SJCRH30 (cell line): ENCODE measurements at regions not wholly inside any gene's neighbourhood (a gene's known extent, or its start where the extent isn't known, plus 50 kb on each side); places are given as distances from the start of the nearest gene placed in this dataset.
A peak's percentile ranks its signal among the peaks of the same experiment; 100 is the strongest.

Experiments
- DNase-seq, 2 experiments: peaks; one replicate each; pipeline ENCODE4 v3.0.0-alpha.2; 2015 to 2020
- H3K27ac ChIP-seq: fragments of 250-450 bp; sonication (Bioruptor Pico); 2 replicates; pipeline ENCODE4 v1.5.1; 2020; ENCODE audit warnings: mild to moderate bottlenecking, moderate library complexity
- H3K27me3 ChIP-seq: fragments of 250-450 bp; sonication (Bioruptor Pico); 2 replicates; pipeline ENCODE4 v1.5.1; 2020; ENCODE audit warnings: mild to moderate bottlenecking, moderate library complexity
- H3K36me3 ChIP-seq: fragments of 250-450 bp; sonication (Bioruptor Pico); 2 replicates; pipeline ENCODE4 v1.5.1; 2020; ENCODE audit warnings: mild to moderate bottlenecking, moderate library complexity
- H3K4me1 ChIP-seq: fragments of 250-450 bp; sonication (Bioruptor Pico); 2 replicates; pipeline ENCODE4 v1.5.1; 2020; ENCODE audit warnings: mild to moderate bottlenecking, moderate library complexity
- H3K4me3 ChIP-seq: fragments of 250-450 bp; sonication (Bioruptor Pico); 2 replicates; pipeline ENCODE4 v1.5.1; 2020; ENCODE audit warnings: mild to moderate bottlenecking, moderate library complexity
- H3K9me3 ChIP-seq: fragments of 250-450 bp; sonication (Bioruptor Pico); replicated peaks from 2 replicates; pipeline ENCODE4 v1.5.1; 2020; ENCODE audit warnings: mild to moderate bottlenecking, moderate library complexity

DNA sequence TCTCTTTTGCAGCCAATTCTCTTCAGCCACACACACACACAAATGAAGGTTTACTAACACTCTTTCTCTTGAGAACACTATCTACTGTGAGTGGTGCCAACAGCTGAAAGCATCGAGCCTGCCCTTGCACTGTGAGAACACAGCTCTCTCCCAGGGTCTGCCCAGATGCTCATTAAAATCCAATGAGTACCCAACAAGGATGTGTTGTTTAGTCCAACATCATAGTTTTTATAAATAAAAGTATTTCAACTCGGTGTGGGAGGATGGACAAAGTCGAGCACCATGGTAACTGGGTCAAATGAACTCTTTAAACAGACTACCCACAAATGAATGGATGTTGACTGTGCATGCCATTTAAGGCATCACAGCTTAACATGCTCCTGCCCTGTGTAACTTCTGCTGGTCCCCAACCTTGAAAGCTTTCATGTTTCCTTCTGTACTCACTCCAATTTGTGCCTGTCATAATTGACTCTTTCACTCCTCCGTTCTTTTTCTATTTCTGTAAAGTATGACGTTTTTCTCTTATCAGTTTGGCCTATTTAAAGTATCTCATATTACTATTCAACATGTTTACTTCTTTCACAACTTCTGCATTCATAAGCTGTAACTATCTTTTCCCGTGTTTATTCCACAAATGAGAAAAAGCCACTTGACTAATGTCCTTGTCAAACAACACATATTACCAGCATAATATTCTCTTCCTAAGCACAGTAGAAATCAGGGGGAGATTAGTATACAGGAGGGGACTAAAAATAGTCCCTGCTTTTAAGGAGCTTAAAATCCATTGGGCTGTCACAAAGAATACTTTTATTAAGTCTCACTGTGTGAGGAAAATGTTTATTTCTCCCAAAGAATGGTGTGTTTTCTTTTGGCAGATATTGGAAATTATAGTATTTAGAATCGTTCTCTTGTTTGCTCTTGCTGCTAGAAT, 215.4 kb downstream of the RFPL4B start:
- DNase-seq = peak; percentile 66 to 80
- Histone ChIP-seq H3K27ac (peak overlapping the region; percentile 85), H3K36me3 (no peaks in the 10 kb centered on the region), H3K9me3 (no peaks in the 10 kb centered on the region), H3K4me1 (peaks cover 30% of the 10 kb centered on the region), H3K4me3 (no peak overlapping the region; the same call in 1 of the 2 replicates), H3K27me3 (no peaks in the 10 kb centered on the region)

DNA sequence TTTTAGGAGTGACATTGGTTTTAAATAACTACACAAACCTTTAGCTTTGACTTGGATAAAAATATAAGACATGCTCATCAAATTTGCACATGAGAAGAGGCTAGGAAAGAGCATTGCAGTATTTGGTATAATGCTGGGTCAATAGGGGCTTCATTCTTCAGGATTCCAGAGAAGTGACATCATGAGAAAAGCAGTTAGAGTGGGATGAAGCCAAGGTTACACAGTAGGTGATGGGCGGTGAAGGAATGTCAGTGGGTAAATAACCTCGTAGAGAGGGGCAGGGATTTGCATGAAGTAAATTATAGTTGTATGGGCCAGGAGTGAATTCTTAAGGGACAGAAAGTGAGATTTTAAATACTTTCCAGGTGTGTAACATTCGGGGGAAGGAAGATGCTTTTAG, 216.2 kb downstream of the RFPL4B start:
- no peaks in the 10 kb centered on the region for H3K27me3 ChIP-seq
- peaks cover 30% of the 10 kb centered on the region for H3K4me1 ChIP-seq
- peak; percentile 70 to 83 for DNase-seq
- H3K4me3 ChIP-seq = no peak overlapping the region; the same call in 1 of the 2 replicates
- no peaks in the 10 kb centered on the region for H3K9me3 ChIP-seq
- peak overlapping the region; percentile 85 for H3K27ac ChIP-seq
- no peaks in the 10 kb centered on the region for H3K36me3 ChIP-seq

DNA sequence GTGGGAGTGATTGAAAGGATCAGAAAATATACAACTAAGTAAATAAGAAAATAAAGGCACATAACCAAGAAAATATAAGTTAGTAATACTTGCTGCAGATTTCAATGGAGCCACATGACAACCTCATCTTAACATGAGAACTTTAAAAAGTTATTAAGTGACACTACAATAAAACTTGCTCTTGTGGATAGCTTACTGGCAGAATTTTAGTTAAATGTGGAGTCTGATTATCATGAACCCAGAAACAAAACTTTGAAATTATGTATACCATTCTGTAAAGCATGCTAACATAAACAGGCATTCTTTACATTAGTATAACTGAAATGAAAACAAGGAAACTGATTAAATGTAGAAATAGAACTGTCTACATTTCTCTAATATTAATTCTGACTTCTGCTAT, 220.9 kb downstream of the RFPL4B start:
- Histone ChIP-seq H3K27ac (no peak overlapping the region), H3K36me3 (no peaks in the 10 kb centered on the region), H3K27me3 (no peaks in the 10 kb centered on the region), H3K9me3 (no peaks in the 10 kb centered on the region), H3K4me1 (peaks cover 14% of the 10 kb centered on the region), H3K4me3 (no peak overlapping the region)
- no peak for DNase-seq

DNA sequence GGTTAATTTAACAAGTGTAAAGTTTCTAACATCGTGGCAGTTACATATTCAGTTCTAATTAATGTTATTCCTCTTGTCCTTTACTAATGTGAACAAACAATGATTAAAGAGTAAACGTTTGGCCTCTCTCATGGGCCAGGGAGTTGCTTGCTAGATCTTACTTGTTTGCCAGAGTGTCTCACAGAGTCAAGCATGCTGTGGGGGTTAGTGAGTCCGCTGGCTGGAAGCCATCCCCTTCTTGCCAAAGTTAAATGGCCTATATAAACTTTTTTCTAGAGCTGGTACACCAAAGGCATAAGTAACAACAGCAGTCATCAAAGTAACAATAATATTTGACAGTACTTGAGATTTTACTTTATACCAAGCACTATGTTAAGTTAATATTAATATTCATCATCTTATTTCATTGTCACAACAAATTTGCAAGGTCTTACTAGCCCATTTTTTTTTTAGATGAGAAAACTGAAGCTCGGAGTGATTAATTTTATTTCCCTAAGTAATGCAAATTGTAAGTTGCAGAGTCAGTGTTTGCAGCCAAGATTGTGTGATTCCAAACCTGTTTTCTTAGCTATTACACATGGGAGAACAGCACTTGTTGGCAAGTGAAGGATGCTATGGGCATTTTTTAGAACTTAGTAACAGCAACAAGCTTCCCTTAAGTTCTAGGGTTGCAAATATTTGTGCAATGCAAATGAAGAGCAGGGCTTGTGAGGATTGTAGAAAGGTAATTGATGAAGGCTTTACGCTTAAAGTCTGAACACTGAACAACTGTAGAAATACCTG, 224.5 kb downstream of the RFPL4B start:
- H3K4me3 ChIP-seq = no peak overlapping the region
- H3K9me3 ChIP-seq = no peaks in the 10 kb centered on the region
- no peaks in the 10 kb centered on the region for H3K27me3 ChIP-seq
- H3K36me3 ChIP-seq = no peaks in the 10 kb centered on the region
- H3K27ac ChIP-seq = no peak overlapping the region
- H3K4me1 ChIP-seq = no peaks in the 10 kb centered on the region
- no peak for DNase-seq

DNA sequence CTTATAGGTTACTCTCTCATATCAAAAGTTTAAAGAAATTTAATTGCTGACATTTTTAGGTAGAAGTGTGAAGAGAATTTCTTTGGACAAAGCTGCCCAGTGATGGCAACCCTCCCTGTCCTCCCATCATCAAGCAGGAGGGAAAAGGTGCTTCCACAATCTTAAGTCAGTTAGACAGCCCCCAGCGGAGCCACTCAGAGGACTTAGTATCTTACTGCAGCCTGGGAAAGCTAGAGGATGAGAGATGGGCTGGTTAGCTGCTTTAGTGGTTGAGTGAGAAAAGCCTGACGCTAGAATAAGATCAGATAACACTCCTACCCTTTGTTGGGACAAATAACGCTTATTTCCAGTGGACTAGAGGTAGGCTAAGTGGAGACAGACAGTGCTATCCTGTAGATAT, 227.1 kb downstream of the RFPL4B start:
- no peak for DNase-seq
- no peaks in the 10 kb centered on the region for H3K27me3 ChIP-seq
- no peaks in the 10 kb centered on the region for H3K9me3 ChIP-seq
- no peak overlapping the region for H3K27ac ChIP-seq
- H3K4me3 ChIP-seq = no peak overlapping the region
- no peaks in the 10 kb centered on the region for H3K36me3 ChIP-seq
- H3K4me1 ChIP-seq = no peaks in the 10 kb centered on the region

DNA sequence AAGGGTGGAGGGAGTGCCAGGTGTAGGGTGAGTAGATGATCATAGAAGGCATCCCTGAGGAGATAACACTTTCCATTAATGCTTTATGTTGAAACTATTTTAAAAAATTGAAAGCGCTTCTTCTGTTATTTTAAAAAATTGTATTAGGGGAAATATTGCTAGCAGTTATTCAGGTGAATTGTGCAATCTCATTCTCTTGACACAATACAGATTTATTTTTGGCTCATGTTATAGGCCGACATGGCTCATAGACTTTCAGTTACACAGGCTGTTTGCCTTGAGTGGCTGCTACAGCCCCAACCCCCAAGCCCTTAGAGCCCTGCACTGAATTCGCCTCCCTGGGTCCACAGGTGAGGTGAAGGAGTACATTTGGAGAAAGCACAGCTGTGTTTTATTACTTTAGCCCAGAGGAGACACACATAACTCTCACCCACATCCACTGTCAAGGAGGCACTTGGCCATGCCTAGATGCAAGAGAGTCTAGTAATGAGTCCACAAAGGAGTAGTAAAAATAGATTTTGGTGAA, 228.2 kb downstream of the RFPL4B start:
- H3K27me3 ChIP-seq = no peaks in the 10 kb centered on the region
- H3K27ac ChIP-seq = no peak overlapping the region
- no peaks in the 10 kb centered on the region for H3K4me1 ChIP-seq
- H3K36me3 ChIP-seq = no peaks in the 10 kb centered on the region
- no peak overlapping the region for H3K4me3 ChIP-seq
- DNase-seq = no peak
- H3K9me3 ChIP-seq = no peaks in the 10 kb centered on the region

DNA sequence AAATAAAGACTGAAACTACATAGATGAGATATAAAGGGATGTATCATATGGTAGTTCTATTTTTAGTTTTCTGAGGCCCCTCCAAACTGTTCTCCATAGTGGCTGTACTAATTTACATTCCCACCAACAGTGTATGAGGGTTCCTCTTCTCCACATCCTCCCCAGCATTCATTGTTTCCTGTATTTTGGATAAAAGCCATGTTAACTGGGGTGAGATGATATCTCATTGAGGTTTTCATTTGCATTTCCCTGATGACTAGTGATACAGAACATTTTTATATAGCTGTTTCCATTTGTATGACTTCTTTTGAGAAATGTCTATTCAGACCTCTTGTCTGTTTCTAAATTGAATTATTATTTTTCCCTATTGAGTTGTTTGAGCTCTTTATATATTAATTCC, 229.3 kb downstream of the RFPL4B start:
- no peak for DNase-seq
- Histone ChIP-seq H3K36me3 (no peaks in the 10 kb centered on the region), H3K4me1 (no peaks in the 10 kb centered on the region), H3K27ac (no peak overlapping the region), H3K4me3 (no peak overlapping the region), H3K27me3 (no peaks in the 10 kb centered on the region), H3K9me3 (no peaks in the 10 kb centered on the region)

DNA sequence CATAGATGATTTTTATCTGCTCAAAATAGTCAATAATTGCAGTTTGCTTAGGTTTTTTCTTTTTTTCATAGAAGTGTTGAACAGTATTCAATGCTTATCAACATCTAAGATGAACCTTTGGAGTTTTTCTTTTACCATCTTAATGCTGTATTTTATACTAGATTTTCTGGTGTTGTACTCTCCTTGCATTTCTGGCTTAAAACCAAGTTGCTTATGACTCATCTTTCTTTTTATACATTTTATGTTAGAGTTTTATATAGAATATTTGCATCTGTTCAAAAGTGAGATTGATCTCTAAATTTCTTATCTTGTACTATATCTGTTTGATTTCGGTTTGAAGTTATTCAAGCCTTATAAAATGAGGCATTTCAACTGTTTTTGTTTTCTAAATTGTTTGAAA, 232.5 kb downstream of the RFPL4B start:
- Histone ChIP-seq H3K9me3 (no peaks in the 10 kb centered on the region), H3K36me3 (no peaks in the 10 kb centered on the region), H3K27me3 (no peaks in the 10 kb centered on the region), H3K4me1 (no peaks in the 10 kb centered on the region), H3K4me3 (no peak overlapping the region), H3K27ac (no peak overlapping the region)
- no peak for DNase-seq

DNA sequence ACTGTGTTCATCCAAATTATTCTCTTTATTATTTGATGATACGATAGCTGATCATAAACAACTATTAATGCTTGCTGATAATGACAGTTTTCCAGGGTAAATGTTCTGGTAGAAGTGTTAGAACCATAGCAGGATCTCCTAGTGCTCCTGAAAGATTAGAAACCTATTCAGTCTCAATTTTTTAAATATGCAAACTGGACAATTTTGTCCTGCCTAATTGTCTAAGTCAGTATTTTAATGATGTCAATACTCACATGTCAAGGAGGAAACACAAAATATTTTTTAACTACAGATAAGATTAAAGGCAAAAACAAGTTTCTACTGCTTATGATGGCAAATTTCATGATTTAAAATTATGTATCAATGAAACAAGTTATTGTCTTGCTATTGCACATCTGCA, 233.9 kb downstream of the RFPL4B start:
- H3K27me3 ChIP-seq = no peaks in the 10 kb centered on the region
- no peak for DNase-seq
- H3K27ac ChIP-seq = no peak overlapping the region
- H3K9me3 ChIP-seq = no peaks in the 10 kb centered on the region
- no peaks in the 10 kb centered on the region for H3K4me1 ChIP-seq
- H3K4me3 ChIP-seq = no peak overlapping the region
- H3K36me3 ChIP-seq = no peaks in the 10 kb centered on the region

DNA sequence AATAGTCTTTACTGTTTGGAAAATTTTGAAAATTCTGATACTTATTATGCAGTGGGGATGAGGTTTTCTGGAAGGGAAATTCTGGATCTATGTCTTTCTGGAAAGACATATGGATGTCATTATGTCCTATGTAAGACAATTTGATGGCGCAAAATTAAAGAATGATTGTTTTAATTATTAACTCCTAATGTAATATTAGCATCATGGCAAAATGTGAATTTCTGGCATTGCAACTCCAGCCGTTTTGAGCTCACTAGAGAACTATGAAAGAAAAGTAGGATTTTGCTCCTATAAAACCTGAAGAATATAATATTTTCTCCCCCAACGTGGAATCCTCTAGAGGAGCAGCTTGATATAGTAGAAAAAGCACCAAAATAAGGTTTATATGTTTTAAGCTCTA, 243.2 kb downstream of the RFPL4B start:
- Histone ChIP-seq H3K4me1 (peaks cover 20% of the 10 kb centered on the region), H3K27ac (no peak overlapping the region), H3K36me3 (no peaks in the 10 kb centered on the region), H3K4me3 (no peak overlapping the region), H3K27me3 (no peaks in the 10 kb centered on the region), H3K9me3 (0 out of 2 replicates have a peak, but pooled peaks cover 12% of the 10 kb centered on the region)
- no peak for DNase-seq

DNA sequence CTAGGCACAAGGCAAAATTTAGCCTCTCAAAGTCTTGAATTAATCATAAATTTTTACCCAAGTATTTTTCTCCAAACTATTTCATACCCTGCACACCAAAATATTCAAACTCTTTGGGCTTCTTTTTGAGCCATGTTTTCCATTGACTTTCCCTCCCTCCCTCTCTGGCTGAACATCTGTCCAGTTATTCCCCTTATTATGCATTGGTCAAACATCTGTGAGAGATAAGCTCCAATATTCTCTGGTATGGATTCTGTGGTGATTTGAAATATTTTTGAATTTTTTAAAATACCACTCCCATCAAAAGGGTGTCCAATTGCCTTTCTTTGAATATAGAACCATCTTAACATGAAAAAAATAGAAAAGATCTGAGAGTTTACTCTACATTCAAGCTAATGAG, 244.2 kb downstream of the RFPL4B start:
- peak in 1 of 2 experiments; percentile 14 for DNase-seq
- Histone ChIP-seq H3K27ac (no peak overlapping the region), H3K4me1 (peaks cover 24% of the 10 kb centered on the region), H3K9me3 (0 out of 2 replicates have a peak, but pooled peaks cover 12% of the 10 kb centered on the region), H3K36me3 (no peaks in the 10 kb centered on the region), H3K27me3 (no peaks in the 10 kb centered on the region), H3K4me3 (no peak overlapping the region)

DNA sequence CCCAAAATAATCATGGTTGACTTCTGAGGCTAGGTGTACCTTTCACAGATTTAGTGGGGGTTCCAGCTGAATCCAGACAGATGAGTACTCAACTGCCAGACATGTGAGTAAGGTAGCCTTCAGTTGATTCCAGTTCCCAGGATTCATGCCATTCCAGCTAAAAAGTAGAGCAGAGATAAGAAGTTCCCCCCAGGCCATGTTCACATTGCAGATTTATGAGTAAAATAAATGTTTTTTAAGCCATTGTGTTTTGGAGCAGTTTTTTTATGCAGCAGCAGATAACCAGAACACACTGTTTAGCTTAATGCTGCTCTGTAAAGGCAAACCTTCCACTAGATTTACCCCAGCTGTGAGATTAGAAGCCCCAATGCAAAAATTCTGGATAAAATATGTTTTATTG, 245.0 kb downstream of the RFPL4B start:
- Histone ChIP-seq H3K4me3 (no peak overlapping the region), H3K9me3 (0 out of 2 replicates have a peak, but pooled peaks cover 12% of the 10 kb centered on the region), H3K27ac (no peak overlapping the region), H3K36me3 (no peaks in the 10 kb centered on the region), H3K4me1 (peaks cover 24% of the 10 kb centered on the region), H3K27me3 (no peaks in the 10 kb centered on the region)
- no peak for DNase-seq

DNA sequence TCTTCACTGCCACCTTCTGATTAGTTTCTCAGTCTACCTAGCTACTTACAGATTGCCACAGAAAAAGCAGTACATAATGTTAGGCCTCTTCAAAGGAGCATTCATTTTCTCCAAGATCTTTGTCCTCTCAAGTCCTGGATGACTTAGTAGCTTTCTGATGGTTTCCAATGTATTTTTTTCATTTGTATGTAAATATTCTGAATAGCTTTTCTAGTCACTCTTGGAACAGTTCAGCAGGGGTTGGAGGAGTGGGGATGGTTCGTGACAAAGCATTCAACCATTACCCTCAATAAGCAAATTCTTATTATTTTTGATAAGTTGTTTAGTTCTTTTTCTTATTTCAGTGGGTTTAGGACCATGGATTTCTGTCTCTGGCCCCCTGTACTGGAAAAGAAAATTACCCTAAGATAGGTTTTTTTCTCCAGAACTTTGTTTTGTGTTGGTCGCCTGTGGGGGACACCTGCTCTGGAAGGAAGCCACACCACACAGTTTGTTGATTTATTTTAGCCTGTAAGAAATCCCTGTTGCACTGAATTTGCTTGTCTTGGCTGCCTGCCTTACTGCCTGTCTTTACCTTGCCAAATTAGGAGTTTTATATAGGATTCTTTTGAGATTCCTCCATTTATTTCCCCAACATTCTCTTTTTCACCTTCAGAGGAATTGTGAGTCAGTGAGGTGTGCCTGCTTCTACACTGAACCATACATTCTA, 247.9 kb downstream of the RFPL4B start:
- Histone ChIP-seq H3K9me3 (0 out of 2 replicates have a peak, but pooled peaks cover 12% of the 10 kb centered on the region), H3K27me3 (no peaks in the 10 kb centered on the region), H3K27ac (no peak overlapping the region), H3K36me3 (no peaks in the 10 kb centered on the region), H3K4me1 (peaks cover 24% of the 10 kb centered on the region), H3K4me3 (no peak overlapping the region)
- peak; percentile 44 to 61 for DNase-seq

DNA sequence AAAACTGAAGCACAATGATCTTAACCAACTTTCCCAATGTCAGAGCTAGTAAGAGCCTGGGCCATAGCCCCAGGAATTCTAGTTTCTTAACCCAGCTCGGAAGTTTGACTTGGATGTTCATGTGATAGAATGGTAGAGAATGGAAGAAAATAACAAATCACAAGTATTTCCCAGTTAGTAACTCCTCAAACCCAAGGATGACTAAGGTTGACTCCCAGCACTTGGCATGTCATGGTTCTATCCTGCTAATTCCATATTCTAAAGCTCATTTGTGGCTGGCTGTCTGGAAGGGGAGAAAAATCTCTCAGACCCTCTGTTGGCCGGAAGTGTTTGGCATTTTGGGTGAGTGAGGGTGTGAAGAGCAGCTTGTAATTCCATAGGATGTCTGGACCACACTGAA, 248.7 kb downstream of the RFPL4B start:
- H3K9me3 ChIP-seq = 0 out of 2 replicates have a peak, but pooled peaks cover 12% of the 10 kb centered on the region
- no peak for DNase-seq
- H3K4me1 ChIP-seq = peaks cover 22% of the 10 kb centered on the region
- H3K27ac ChIP-seq = no peak overlapping the region
- H3K36me3 ChIP-seq = no peaks in the 10 kb centered on the region
- no peak overlapping the region for H3K4me3 ChIP-seq
- H3K27me3 ChIP-seq = no peaks in the 10 kb centered on the region
